IPS-NIHi7 (cell line): ENCODE measurements at regions not wholly inside any gene's neighbourhood (a gene's known extent, or its start where the extent isn't known, plus 50 kb on each side); places are given as distances from the start of the nearest gene placed in this dataset.
"Not testable (repeated sequence)": the region's sequence is repeated elsewhere in the genome, so short reads cannot be mapped to it uniquely, and the experiment has no call there.

Experiments used
- DNase-seq: peaks from one replicate; pipeline ENCODE4 v3.0.0; 2012; ENCODE audit warnings: mixed read lengths; ENCODE audit errors: extremely low spot score

DNA sequence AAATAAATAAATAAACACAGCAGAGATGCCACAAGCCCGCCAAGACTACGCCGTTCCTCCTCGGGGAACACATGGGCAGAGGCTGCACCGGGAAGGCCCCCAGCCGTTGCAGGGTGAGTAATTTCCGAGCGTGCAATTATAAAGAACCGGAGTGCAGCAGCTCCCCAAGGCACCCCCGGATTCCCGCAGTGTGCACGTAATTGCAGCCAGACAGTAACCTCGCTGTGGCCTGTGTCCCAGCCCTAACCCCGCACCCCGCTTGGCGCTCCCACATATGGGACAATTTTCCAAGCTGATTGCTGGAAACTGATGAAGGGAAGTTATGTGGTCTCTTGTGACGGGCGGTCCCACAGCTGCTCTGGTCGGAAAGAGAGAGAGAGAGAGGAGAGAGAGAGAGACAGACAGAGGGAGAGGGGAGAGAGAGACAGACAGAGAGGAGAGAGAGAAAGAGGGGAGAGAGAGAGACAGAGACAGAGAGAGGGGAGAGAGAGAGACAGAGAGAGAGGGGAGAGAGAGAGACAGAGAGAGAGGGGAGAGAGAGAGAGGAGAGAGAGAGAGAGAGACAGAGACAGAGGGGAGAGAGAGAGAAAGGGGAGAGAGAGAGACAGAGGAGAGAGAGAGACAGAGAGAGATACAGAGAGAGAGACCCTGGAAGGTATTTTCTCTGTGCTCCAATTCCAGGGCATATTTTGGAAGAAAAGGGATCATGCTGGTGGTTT, 275.4 kb downstream of the SHOX start:
- no peak for DNase-seq

DNA sequence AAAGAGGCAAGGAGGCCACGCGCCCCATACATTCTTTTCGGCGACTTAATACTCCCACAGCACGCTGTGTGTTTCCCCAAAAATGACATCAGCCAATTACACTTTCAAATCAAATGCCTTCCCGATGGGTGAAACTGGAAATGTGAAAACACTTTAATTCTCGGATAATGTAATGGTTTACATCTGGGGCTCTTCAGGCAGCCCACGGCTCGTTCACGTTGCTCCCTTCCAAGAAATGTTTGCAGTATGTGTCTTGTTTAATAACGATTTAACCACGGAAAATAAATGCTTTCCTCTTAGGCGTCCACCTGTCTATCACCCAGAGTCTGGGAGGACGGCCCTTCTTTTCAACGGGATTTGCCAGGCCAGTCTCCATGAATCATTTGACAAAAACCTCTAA, 272.5 kb downstream of the SHOX start:
- no peak for DNase-seq

DNA sequence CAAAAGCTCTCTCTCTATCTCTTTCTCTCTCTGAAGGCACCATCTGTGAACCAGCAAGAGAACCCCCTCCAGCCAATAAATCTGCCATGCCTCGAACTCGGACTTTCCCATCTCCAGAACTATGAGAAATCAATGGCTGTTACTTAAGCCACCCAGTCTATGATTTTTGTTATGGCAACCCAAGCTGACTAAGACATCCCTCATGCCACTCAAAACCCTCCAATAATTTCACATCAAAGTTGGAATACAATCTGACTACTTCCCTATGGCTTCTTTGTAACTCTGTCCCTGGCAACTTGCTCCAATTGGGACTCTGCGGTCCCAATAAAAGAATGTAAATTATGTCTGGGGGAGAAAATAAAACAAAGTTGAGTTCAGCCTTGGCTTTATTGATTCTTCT, 265.7 kb downstream of the SHOX start:
- DNase-seq, result no peak

DNA sequence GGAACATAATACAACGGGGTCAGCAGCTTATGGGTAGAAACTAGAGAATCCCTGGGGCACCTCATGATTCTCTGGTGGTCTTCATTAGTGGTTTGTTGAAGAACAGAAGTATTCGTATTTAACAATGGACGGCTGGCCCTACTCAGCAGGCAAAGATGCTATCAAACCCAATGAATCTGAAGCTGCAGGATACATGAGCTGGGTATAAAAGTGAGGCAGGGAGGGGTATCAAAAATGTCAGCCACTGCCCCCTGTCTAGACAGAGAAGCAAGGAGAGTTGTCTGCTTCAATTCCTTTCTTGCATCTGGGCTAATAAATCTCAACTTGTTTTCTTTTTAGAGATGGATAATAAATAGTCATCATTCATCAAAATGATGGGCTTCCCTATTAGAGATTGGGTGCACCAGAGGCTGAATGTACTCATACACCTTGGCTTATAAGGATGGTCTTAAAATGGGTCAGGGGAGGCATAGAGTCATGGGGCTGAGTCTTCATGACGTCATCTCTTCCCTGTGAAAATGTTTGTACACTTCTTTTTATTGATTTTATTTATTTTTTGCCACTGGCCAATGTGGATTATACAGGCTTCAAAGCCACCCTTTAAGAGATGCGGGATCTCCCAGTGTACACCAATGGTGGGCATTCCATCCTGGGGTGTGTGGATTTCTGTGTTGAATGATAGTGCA, 259.5 kb downstream of the SHOX start:
- DNase-seq, result no peak

DNA sequence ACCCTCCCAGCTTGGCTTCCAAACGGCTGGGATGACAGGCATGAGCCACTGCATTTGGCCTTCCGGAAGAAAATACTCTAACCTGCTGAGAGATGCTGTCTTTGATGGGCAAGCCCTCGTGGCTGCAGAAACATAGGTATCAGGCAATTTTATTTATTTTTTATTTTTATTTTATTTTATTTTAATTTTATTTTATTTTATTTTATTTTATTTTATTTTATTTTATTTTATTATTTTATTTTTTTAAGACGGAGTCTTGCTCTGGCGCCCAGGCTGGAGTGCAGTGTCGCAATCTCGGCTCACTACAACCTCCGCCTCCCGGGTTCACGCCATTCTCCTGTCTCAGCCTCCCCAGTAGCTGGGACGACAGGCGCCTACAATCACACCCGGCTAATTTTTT, 257.1 kb downstream of the SHOX start:
- not testable (repeated sequence) for DNase-seq

DNA sequence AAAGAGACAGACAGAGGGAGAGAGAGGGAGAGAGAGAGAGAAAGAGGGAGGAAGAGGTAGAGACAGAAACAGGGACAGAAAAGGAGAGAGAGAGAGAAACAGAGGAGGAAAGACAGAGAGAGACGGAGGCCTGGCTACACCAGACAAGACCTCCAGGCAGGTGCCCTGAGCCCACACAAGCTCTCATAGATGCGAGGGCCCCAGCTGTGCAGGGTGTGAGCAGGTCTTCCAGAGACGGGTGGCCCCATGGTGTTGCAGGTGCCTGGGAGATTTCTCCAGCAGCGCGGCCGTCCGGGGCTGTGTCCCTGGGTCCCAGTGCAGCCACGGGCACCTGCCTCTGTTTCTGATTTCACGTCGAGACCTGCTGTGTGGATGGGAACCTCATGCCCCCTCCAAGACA, 253.0 kb downstream of the SHOX start:
- no peak for DNase-seq

DNA sequence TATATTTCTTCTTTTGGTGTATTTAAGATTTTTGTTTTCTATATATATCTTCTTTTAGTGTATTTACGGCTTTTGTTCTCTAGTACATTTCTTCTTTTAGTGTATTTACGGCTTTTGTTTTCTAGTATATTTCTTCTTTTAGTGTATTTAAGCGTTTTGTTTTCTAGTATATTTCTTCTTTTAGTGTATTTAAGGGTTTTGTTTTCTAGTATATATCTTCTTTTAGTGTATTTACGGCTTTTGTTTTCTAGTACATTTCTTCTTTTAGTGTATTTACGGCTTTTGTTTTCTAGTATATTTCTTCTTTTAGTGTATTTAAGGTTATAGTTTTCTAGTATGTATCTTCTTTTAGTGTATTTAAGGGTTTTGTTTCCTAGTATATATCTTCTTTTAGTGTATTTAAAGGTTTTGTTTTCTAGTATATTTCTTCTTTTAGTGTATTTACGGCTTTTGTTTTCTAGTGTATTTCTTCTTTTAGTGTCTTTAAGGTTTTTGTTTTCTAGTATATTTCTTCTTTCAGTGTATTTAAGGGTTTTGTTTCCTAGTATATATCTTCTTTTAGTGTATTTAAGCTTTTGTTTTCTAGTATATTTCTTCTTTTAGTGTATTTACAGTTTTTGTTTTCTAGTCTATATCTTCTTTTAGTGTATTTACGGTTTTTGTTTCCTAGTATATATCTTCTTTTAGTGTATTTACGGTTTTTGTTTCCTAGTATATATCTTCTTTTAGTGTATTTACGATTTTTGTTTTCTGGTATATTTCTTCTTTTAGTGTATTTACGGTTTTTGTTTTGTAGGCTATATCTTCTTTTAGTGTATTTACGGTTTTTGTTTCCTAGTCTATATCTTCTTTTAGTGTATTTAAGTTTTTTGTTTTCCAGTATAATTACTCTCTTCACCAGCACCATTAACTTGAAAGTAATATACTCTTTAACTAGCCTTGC, 249.4 kb downstream of the SHOX start:
- DNase-seq, result not testable (repeated sequence)

DNA sequence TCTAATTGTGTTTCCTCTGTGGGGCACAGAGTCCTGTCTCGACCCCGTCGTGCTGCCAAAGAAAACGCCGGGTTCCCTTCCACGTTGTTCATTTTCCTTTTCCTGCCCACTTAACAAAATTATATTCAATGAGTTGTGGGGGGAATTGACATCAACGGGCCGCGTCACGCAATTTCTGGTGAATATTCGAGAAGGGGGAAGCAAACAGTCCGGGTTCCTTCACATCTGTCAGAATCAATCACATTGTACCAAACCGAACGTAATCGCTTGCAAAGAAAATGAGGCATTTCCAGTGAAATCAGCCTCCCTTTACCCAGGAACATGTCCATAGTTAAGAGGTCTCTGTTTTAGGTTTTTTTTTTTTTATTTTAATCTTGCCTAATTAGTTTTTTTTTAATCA, 243.5 kb downstream of the SHOX start:
- no peak for DNase-seq

DNA sequence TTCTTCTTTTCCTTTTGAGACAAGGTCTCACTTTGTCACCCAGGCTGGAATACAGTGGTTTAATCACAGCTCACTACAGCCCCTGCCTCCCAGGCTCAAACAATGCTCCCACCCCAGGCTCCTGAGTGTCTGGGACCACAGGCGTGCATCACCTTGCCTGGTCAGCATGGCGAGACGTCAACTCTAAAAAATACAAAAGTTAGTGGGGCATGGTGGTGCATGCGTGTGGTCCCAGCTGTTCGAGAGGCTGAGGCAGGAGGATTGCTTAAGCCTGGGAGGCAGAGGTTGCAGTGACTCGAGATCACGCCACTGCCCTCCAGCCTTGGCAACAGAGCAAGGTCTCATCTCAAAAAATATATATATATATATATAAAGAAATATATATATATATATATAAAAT, 242.4 kb downstream of the SHOX start:
- DNase-seq, result no peak

DNA sequence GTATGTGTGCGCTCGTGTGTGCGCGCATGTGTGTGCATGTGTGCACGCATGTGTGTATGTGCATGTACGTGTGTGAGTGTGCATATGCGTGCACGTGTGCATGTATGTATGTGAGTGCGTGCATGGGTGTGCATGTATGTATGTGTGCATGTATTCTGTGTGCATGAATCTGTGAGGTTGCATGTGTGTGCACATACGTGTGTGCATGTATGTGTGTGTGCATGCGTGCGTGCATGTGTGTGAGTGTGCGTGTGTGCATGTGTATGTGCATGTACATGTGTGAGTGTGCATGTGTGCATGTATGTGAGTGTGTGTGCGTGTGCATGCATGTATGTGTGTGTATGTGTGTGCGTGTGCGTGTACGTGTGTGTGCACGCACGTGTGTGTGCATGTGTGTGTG, 241.5 kb downstream of the SHOX start:
- no peak for DNase-seq

DNA sequence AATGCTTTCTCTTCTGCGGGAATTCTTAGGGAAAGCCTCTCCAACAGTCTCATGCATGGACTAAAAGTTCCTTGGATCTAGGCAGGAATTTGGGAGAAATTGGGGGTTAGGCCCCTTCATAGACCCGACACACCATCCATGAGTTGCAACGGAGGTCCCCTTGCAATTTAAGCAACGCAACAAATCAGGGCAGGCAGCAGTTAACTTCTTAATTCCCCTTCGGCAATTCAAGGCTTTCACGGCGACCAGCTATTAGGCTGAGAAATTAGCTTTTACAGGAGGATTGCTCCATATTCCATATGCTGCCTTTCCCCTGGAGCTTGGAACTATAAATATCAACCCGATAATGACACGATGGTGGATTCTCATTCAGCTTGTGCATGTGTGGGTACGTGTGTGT, 241.0 kb downstream of the SHOX start:
- DNase-seq, result no peak

DNA sequence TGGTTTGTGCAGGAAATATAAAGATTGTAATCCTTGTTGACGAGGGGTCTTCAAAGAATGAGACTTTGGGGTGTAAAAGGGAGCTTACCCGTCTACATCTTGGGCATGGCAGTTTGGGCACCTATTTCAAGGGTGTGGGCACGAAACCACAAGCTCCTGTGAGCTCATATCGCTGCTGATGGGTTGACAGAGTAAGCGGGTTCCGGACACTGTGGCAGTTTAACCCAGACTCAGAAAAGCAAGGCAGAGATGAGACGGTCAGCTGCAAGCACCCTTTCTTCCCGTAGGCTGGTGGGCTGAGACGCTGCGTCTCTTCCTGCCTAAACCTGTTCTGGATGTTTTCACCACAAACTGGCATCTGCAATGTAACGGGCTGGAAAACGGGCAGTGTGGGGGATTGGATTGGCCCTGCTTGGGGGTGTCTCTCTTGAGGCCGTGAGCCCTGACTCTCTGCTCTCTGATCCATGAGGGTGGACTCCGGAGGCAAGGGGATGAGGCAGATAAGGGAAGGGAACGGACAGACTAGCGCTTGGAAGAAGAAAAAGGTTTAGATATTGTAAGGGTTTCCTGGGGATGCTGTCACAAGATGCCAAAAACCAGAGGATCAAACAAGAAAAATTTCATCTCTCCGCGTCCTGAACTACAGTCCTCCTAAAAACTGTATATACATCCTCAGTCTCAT, 237.5 kb downstream of the SHOX start:
- no peak for DNase-seq

DNA sequence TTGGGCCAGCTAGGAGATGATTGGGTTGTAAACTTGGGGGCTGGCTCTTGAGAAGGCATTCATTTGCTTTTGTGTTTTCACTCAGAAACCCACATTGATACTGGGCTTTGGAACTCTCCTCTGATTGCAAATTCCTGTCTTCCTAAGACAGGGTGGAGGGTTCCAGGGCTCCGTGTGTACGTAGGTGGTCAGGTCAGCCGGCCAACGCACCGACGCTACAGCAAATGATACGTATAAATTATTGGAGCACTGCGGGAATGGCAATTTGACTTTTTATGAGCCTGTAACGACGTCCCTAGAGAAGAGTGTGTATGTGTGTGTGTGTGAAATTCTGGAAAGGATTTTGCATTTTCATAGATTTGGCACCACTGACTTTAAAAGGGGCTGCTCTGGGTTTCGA, 236.9 kb downstream of the SHOX start:
- DNase-seq, result no peak

DNA sequence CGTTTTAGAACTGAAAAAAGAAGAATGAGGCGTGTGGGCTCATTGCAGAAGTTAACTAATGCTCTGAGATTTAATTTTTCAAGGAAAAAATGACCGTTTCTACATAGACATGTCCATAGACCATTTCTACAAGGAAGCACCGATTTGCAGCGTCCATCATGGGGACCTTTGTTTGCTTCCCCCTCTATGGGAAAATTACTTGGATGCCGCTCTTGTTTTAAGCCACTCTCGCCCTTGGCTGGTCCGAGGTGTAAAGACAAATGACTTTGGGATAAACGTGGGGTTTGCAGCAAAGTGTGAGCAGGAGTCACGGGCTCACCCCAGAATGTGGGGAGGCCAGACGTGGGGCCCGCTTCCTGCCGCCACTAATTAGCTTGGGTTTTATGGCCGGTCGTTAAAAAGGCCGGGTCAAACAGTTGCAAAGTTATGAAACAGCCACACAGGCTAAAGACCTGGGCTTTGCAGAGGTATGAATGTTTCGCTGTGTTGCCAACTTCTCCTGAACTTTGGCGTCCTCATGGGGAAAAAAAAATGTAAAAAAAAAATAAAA, 235.9 kb downstream of the SHOX start:
- no peak for DNase-seq

DNA sequence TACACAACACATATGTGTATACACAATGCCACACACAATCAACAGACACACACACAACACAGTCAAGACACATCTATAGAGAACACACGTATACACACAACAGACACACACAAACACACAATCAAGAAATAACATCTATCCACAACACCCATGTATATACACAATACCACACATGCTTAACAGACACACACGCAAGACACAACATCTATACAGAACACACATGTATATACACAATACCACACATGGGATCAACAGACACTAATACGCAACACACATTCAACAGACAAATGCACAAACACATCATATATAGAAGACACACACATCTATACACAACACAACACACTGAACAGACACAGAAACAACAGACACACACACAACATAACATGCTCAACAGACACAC, 234.8 kb downstream of the SHOX start:
- no peak for DNase-seq

DNA sequence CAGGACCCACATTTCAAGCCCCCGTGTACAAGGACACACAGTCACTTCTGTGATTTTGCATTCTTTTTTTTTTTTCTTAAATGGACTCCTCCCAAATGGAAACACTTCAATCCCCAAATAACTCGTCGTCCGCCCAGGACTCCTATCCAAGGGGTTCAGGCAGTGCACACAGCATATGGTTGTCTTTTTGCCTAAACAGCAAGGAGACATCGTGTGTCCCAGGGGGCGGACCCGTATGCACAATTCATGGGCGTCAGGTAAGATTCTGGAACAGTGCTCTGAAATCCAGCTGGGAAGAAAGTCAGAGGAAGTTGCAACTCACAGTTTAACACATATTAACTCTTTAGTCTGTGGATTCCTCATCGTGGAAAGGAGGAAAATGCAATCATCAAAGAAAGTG, 231.3 kb downstream of the SHOX start:
- DNase-seq, result no peak

DNA sequence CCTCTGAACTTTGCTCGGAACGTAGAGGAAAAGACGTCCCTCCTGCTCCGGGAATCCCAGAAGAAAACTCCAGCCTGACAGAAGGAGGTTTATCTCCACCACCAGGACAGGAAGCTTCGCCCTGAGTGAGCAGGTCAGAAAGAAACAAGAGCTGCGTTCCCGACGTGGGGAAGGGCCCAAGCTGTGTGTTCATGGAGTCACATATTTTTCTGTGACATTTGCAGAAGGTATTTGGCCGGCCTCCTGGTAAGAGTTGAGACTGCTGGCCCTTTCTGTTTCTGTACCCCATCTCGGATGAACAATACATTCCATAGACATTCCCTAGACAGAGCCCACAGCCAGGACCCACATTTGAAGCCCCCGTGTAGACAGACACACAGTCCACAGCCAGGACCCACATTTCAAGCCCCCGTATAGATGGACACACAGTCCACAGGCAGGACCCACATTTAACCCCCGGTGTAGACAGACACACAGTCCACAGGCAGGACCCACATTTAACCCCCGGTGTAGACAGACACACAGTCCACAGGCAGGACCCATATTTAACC, 230.8 kb downstream of the SHOX start:
- DNase-seq, result no peak

DNA sequence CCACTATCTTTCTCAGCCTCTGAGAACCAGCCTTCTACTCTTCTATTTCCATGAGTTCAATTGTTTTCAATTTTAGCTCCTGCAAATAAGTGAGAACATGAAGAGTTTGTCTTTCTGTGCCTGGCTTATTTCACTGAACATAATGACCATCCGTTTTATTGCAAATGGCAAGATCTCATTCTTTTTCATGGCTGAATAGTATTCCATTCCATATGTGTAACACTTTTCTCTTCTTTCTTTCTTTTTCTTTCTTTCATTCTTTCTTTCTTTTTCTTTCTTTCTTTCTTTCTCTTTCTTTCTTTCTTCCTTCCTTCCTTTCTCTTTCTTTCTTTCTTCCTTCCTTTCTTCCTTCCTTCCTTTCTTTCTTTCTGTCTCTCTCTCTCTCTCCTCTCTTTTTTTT, 228.7 kb downstream of the SHOX start:
- DNase-seq, result no peak

DNA sequence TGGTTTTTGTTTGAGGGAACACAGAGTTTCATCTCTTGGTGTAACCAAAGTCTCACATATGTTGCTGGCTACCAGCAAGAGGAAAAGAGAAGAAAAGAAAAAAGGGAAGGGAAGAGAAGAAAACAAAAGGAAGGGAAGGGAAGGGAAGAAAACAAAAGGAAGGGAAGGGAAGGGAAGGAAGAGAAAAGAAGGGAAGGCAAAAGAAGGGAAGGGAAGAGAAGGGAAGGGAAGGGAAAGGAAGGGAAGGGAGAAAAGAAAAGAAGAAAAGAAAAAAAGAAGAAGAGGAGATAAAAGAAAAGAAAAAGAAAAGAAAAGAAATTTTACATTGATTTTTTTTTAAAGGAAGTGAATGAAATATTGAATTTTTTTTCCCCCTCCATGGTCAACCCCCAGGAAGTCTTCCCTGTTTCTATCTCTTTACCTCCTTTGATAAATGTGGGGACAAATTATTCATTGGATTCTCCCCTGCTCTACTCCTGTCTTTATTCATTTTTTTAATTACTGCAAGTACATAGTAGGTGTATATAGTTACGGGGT, 228.0 kb downstream of the SHOX start:
- no peak for DNase-seq

DNA sequence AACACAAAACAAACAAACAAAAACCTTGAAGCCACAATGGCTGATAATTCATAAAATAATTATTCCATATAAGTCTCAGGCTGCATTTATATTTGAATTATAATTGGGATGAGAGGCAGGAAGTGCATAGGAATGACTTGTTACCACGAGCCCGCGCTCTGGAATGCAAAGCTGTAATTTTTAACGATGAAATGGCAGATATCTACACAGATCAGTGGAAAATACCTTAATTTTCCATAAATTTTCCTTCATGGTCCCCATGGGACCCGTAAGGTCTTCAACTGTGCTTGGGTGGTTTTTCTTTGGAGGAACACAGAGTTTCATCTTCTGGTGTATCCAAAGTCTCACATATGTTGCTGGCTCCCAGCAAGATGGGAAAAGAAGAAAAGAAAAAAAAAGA, 226.8 kb downstream of the SHOX start:
- no peak for DNase-seq
